GM20431 (cell line): ENCODE measurements at regions not wholly inside any gene's neighbourhood (a gene's known extent, or its start where the extent isn't known, plus 50 kb on each side); places are given as distances from the start of the nearest gene placed in this dataset.

Source experiments
- in situ Hi-C: fragments of 300-500 bp; cut with MseI, MboI; formaldehyde crosslinking; loops from one replicate; pipeline ENCODE4 v1.15.0; 2020; ENCODE audit warnings: low sequenced_read_pairs; ENCODE audit not compliant: unreplicated experiment

DNA sequence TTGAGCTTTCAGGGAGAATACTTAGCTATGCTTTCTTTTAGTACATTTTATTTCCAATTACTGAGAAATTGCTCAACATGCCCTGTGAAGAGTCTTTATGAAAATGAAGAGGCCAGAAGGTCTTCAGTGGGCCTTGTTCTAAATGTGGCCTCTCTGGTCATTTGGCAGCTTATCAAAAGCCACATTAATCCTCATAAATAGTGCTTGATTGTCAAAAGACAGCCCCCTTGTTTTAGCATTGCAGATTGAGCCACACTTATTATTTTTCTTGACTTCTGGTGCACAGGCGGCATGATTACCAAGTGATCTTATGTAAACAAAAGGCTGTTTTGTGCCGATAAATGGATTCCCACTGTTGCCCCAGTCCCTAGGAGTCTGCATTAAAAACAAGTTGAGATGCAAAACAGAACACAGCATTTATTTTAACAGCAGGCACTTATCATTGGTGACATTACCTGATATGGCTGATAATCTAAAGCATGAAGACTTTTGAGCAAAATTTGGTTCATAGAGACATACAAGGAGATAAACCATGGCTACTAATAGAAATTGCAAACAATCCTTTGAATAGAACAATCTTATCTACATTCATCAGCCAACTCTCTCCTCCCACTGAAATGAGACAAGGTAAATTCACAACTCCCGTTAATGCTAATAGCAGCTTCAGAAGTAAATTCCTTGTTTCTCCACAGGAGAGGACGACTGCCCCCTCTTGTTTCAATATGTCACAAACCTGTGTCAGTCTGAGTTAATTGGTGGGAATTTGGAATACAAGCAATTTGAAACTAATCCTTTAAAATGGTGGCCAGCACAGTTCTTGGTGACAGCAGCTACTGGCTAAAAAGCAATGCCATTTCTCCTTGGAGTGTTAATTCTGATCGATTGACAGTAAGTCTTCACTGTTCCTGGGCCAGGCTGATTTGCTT lies 194.3 kb downstream of the NSUN3 start:
- in situ Hi-C loops = loop anchor here (25.0 kb wide), 1 partner anchor 95 kb away; no protein-coding TSS in a partner anchor

DNA sequence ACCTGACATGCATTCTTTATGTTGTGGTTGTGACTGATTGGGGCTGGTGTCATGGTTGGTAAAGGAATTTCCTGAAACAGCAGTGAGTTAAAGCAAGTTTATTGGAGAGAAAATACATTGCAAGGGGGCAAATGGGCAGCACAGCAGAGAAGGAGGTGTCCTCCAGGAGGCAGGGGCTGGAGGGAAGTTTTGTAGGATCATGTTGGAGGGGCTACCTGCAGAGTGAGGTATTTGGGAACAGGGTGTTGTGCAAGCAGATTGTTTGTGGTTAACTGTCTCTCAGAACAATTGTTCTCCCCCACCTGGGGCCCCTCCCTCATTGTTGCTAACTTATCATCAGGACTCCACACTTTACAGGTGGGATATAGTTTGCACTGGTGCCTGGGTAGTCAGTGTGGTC lies 196.0 kb downstream of the NSUN3 start:
- in situ Hi-C loops = loop anchor here (25.0 kb wide), 1 partner anchor 97 kb away; no protein-coding TSS in a partner anchor

DNA sequence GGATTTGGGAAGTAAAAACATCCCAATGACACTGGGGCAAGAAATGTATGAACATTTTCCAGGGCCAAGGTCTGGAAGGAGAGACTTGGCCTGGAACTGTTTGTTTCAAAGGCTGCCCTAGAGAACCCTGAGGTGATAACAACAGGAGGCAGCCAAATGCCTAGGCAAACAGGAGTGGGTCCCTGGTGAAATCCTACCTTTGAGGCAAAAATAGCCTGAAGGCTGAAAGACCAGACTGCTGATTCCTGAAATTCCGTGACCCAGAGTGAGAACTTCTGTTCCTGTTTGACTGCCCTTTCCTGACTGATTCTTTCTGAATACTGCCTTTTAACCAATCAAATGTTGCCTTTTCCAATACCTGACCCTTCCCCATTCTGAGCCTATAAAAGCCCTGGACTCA lies 196.4 kb downstream of the NSUN3 start:
- in situ Hi-C loops = loop anchor here (25.0 kb wide), 1 partner anchor 97 kb away; no protein-coding TSS in a partner anchor

DNA sequence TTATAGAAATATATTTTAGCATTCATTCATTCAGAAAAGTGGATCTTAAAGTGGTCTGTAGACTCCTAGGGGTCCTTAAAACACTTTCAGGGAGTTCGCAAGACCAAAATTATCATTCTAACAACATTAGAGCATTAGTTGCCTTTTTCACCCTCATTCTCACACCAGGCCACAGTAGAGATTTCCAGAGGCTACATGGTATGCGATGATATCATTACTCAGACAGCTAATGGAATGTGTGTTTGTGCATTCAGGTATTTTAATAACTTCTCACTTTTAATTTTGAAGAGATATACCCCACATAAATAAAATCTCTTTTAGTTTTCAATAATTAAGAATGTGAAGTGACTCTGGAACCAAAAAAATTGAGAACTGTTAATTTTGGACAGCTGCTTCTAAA lies 206.9 kb downstream of the NSUN3 start:
- in situ Hi-C loops = loop anchor here (25.0 kb wide), 1 partner anchor 107 kb away; no protein-coding TSS in a partner anchor

DNA sequence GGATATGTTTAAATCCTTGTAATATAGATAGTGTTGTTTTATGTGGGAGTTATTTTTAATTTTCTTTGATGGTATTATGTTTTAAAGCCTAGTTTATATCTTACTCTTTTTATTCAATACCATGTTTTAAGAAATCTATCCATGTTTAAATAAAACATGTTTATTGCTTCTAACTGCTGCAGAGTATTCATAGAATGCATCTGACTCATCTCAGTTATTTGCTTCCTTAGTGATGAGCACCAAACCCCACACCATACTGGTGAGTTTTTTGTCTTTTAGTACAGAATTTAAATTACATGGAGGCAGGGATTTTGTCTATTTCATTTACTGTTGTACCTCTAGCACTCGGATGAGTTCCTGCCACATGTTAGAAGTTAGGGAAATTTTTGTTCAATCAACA lies 209.2 kb downstream of the NSUN3 start:
- in situ Hi-C loops = loop anchor here (25.0 kb wide), 1 partner anchor 110 kb away; no protein-coding TSS in a partner anchor

DNA sequence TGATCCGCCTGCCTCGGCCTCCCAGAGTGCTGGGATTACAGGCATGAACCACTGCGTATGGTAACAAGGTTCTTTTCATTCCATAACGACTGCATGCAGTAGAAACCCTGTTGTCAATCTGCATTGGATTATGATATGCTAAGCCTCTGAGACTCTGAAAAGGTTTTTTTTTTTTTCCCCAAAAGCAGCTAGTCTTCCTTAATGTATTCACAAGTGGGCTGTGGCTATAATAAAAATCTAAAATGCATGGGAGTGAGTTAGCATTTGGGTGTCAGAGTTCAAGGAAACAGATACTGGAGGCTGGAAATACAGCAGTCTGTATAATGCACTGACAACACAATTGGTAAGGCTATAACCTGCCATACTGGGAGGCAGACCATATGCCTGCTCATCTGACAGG lies 218.1 kb downstream of the NSUN3 start:
- in situ Hi-C loops = no loop called here

DNA sequence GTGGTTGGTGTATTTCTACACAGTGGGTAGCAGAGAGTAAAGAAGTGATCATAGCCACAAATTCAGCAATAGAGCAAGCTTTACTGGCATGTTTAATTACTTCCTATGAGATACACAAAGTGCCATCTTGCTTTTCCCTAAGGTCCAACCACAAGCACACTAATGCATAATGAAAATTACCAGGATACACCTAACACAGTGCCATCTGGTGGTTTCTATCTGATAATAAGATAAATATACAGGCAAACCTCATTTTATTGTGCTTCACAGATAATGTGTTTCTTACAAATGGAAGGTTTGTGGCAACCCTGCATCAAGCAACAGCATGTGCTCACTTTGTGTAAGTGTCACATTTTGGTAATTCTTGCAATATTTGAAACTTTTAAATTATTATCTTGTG lies 223.0 kb downstream of the NSUN3 start:
- in situ Hi-C loops = no loop called here

DNA sequence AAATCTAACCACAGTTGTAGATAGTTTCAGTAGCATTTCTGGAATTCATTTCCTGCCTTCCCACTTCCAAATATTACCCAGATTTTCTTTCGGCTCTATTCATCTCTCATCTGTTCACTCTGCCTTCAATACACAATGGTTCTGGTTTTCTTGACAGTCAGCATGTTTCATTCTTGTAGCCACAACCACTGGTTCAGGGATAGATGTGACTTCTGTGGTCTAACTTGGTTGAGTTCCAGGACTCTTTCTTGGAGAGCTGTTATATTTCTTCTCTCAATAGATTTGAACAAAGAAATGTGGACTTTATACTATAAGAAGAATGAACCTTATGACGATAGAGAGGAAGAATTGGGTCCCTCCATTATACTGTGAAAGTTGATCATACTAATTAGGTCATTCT lies 228.8 kb downstream of the NSUN3 start:
- in situ Hi-C loops = no loop called here

DNA sequence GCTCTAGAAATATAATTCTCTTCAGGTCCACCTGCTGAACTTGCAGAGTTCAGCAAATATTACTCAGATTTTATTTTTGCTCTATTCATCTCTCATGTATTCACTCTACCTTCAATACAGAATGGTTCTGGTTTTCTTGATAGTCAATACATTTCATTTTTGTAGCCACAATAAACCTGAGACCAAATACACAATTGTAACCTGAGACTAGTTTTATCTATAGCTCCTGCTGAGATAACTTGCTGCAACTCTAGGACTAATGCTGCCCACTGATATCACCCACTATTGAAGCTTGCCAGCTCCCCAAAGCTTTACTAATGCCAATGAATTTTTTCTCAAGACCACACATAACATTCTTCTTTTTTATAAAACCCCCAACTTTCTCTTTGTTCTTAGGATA lies 229.3 kb downstream of the NSUN3 start:
- in situ Hi-C loops = no loop called here

DNA sequence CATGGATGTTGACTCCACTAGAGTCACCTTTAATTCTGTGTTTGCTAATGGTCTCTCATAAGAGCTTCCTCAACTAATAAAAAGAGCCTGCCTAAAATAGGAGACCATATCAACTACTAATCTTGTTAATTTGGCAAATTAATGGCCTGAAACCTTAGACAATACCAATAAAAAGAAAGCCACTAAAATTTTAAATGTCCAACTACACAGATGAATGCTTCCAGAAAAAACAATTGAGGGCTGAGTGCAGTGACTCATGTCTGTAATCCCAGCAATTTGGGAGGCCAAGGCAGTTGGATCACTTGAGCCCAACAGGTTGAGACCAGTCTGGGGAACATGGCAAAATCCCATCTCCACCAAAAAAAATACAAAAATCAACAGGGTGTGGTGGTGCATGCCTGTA lies 230.9 kb downstream of the NSUN3 start:
- in situ Hi-C loops = no loop called here

DNA sequence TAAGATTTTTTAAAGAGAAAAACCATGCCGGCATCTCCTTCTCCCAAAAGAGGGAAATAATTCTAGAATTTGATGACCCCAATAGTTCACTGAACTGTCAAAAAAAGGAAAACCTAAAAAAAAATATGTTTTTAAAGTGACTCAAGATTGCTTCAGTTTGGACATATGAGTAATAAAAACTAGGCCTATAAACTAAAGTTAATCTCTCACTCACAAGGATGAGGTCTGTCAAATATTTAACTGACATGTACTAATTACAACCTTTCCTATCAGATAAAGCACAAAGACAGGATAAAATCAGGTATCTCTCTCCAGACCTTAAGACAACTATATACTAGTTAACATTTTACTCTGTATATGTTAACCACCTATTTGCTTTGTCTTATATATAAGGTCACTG lies 231.9 kb downstream of the NSUN3 start:
- in situ Hi-C loops = no loop called here

DNA sequence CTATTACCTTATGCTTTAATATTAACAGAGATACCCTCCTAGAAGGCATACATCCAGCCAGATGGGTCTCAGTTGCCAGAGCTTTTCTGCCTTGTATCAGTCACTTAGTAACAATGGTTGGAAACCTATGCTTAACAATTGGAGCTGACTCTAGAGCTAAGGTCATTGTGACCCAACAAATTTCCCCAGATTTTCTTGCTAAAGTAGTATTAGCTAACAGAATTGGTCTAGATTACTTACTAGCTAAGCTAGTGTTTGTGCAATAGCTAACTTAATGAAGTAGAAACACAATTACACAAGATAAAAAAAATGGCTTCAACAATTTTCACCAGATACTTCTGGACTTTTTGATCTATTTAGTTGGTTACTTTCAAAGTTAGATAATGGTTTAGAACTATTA lies 236.9 kb downstream of the NSUN3 start:
- in situ Hi-C loops = no loop called here

DNA sequence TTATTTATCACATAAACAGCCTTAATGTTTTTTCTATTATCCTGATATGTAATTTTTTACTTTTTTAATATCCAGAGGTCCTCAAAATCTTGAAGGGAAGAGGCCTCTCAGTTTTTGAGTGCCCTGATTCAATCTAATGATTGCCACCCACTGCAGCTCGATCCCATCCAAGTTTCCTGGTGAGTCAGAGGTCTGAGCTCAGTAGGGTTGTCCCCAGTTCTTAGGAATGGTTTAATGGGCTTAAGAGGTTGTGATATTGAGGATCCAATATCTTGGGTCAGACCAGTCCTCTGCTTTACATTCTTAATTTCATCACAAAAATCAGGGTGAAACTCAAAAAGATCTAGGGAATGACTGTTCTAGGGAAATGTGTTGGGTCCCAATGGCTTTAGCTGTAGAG lies 238.5 kb downstream of the NSUN3 start:
- in situ Hi-C loops = no loop called here

DNA sequence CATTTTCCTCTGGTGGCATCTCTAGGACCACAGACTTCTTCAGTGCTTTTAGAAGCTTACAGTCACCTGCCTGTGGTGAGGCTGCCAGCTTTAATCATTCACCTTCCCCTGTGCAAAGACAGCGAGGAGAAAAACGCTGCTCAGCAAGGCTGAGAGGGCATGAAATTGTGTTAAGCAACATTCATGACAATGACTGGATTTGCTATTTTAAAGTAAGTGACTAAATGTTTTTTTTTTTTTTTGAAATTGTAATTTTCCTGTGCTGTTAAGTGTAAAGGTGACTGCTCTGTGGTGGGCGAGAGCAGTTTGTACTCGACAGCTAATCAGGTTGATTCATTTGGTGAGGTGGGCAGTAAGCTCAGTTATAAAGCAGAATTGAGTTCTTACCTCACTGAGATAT lies 240.4 kb downstream of the NSUN3 start:
- in situ Hi-C loops = no loop called here

DNA sequence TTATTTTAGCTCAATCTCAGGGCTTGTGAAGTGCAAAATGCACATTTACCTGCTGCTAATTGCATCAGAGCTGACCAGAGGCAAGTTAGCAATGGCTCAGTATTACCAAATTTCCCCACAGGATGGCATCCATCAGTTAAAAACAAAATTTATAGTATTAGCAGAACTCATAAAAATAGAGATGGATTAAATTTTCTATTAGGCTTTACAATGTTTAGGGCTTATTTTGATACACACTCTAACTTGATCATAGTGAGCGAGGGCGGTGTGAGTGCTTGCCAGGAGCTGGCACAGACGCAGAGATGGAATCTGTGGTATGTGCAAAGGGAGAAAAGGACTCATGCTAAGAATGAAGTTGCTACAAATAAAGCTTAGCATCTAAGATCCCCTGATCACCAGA lies 241.0 kb downstream of the NSUN3 start:
- in situ Hi-C loops = no loop called here

DNA sequence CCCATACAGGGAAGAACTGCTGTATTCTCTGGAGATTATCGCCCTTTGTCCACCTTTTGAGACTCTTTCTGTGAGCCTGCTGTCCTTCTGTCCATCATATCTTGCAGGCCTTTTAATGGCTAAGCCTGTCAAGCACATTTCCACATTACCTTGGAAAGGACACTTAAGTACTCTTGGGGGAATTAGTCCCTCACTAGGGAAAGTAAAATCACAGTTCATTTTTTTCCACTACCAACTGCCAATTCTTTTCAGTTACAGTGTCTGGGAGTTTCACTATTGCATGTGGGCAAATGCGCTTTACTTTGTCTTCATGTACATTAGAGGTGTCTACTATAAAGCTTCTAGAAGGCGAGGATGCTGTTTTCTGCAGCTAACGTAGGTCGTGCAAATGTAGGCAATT lies 242.1 kb downstream of the NSUN3 start:
- in situ Hi-C loops = no loop called here

DNA sequence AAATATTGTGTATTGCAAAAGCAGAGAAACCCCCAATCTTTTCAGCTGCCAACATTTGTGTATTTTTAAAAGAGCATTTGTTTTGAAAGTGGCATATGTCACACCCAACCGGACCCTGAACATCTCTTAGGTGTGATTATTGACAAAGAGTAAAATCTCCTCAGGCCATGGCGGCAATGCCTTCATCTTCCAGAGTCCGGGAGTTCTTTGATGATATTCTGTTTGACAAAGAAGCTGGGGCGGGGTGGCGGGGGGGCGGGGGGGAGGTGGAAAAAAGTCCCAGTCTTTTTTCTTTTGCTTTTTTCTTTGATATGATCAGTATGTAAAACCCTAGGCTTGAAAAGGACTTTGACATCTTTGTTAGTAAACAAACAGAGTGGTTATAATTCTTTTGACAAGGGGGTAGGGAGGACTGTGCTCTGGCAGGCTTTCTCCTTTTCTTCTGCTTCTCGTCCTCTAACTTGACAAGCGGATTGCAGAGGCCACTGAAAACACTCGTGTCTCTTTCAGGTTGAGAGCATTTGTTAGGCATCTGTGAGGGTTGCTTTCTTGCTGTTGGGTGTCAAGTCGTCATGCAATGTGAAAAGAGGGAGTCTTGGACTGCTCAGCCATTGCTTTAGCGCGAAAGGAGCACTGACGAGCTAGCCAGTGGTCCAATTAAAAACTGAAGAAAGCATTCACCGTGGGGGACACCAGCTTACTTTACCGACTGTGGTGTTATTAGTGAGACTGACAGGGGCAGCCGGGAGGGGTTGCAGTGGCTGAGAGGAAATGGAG lies 243.2 kb downstream of the NSUN3 start:
- in situ Hi-C loops = no loop called here

DNA sequence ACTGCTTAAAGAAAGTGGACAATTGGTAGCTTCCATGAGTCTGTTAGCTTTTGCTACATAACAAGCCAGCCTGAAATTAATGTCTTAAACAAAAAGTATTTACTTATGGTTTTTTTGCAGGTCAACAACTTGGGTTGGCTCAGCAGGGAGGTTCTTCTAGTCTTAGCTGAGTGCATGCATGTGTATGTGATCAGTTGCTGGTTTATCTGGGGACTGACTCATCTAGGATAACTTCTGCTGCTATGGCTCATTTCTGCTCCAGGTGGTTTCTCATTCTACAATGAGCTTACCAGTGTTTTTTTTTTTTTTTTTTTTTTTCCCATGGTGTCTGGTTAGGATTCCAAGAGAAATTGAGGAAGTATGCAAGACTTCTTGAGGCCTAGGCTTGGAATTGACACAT lies 244.7 kb downstream of the NSUN3 start:
- in situ Hi-C loops = no loop called here

DNA sequence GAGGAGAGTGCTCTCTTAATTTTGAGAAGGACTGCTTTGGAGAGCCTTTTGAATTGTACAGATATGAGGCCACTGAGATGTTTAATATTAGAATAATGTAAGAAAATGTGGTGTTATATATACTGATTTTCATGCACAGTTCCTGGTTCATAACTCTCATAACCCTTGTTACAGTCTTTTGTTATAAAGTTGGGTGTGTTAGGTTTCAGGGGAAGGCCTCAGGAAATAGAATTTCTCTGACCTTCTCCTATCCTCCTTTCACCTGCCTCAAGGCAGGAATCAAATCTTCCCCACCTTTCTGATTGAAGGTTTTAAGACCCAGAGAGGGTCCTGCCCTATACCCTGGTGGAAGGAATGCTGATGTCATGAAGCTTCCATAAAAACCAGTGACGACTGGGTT lies 245.9 kb downstream of the NSUN3 start:
- in situ Hi-C loops = no loop called here

DNA sequence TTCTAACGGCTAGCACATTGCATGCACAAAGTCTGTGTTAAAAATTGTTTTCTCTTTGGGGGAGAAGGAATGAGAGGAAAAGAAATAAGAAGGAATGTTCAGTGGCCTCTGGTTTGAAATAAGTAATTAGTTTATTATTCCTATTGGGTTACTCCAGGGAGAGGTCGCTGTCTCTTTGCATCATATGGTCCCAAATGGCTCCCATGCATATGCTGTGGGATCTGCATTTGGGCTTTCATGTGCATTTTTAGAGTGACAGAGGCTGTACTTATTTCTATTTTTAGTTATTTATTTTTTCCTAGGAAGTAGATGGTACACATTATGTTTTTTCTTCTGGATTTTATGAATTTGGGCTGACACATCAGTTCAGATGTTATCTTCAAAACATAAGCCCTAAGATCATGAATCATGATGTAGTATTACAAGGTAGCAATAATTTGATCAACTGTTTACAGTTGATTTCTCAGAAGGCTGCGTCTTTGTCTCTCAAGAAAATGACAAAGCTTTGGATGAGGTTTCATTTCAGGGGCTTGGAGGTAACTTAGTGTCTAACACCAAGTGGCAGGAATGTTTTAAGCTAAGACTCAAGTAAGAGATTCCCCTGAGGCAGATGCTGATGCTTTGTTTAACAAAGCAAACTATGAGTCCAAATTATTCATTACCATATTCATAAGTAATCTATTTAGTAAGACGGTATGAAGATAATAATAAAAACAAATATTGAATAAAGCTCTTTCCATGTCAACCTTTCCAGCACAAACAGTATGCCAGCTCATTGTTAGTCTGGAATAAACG lies 247.7 kb downstream of the NSUN3 start:
- in situ Hi-C loops = no loop called here
